HG03469 (cell line): ENCODE measurements at regions not wholly inside any gene's neighbourhood (a gene's known extent, or its start where the extent isn't known, plus 50 kb on each side); places are given as distances from the start of the nearest gene placed in this dataset.
"Not testable (repeated sequence)": the region's sequence is repeated elsewhere in the genome, so short reads cannot be mapped to it uniquely, and the experiment has no call there.

Experiments used
- ATAC-seq: cut with Tn5 transposase; IDR thresholded peaks from one replicate; pipeline ENCODE4 v1.9.1; 2021; ENCODE audit warnings: mild to moderate bottlenecking, moderate library complexity, moderate number of reproducible peaks; ENCODE audit not compliant: unreplicated experiment

- no peak for ATAC-seq
Observed at GRCh38 chr11:25742800-25743199, 589.1 kb upstream of the ANO3 start.

DNA sequence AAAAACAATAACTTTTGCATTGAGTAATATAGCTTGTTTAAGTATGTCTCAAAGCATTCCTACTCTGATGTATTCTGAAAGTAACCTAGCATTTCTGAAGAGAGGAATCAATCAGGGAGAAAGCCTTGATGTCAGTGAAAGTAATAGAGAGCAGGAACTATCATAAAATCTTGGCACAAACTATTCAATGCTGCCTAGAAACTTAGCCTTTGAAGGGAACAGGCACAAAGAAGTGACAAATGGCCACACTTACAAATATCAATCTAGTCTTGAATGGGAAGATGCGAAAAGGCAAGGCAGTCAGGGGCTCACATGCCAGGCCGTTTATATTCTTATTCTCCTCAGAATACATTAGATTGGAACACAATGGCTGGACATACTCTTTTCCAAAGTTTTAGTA is 576.5 kb upstream of the ANO3 start:
- ATAC-seq = no peak

DNA sequence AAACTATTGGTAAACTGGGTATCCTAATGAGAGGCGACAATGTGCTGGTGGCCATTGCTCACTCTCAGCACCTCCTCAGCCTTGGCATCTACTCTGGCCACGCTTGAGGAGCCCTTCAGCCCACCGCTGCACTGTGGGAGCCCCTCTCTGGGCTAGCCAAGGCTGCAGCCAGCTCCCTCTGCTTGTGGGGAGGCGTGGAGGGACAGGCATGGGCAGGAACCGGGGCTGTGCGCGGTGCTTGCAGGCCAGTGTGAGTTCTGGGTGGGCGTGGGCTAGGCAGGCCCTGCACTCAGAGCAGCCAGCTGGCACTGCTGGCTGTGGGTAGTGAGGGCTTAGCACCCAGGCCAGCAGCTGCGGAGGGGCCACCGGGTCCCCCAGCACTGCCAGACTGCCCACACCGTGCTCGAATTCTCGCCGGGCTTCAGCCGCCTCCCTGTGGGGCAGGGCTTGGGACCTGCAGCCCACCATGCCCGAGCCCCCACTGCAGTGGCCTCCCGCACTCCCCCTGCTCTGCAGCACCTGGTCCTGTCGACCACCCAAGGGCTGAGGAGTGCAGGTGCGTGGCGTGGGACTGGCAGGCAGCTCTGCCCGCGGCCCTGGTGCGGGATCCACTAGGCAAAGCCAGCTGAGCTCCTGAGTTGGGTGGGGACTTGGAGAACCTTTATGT is 575.9 kb upstream of the ANO3 start:
- ATAC-seq = no peak

DNA sequence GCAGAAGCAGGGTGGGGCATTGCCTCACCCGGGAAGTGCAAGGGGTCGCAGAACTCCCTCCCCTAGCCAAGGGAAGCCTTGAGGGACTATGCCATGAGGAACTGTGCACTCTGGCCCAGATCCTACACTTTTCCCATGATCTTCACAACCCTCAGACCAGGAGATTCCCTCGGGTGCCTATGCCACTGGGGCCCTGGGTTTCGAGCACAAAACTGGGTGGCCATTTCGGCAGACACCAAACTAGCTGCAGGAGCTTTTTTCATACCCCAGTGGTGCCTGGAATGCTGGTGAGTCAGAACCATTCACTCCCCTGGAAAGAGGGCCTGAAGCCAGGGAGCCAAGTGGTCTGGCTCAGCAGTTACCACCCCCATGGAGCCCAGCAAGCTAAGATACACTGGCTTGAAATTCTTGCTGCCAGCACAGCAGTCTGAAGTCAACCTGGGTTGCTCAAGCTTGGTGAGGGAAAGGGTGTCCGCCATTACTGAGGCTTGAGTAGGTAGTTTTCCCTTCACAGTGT is 573.7 kb upstream of the ANO3 start:
- no peak for ATAC-seq

GRCh38 chr11:25766332-25767015 is 565.5 kb upstream of the ANO3 start:
- no peak for ATAC-seq

DNA sequence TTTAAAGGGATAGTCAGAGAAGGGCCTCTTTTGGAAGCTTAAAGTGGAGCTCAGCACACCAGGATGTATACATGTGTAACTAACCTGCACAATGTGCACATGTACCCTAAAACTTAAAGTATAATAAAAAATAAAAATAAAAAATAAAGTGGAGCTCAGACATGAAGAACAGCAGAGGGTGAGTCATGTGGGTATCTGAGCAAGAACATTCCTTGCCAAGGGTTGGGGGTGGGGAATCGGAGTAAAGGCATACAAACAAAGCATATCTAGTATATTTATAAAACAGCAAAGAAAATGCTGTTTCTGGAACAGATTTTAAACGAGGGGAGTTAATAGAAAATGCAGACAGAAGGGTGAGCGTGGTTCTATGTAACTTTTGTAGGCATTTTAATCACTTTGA is 562.6 kb upstream of the ANO3 start:
- no peak for ATAC-seq

DNA sequence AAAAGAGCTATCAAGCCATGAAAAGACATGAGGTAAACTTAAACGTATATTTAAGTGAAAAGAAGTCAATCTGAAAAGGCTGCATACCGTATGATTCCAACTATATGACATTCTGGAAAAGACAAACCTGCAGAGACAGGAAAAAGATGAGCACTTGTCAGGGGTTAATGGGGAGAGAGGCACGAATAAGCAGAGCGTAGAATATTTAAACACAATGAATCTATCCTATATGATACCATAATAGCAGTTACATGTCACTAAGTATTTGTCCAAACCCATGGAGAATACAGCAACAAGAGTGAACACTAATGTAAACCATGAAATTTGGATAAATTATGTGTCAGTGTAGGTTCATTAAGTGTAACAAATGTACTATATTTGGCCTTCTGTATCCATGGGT is 560.3 kb upstream of the ANO3 start:
- no peak for ATAC-seq

DNA sequence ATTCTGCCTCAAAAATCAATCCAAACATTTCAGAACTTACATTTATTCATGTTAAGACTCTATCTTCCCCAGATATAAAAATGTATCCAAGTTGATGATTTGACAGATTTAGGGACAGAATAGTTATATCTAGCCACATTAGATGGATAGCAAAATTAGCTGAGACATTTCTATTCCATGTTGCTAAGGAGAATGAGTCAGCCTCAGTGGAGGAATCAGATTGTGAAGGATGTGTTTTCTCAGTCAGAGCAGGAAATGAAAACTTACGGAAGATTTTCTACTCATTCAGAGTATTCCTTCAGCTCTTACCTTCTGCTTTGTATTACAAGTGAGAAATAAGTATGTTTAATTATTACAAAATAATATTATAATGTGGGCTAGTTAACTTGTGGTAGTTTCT is 556.3 kb upstream of the ANO3 start:
- no peak for ATAC-seq

GRCh38 chr11:25776238-25776637 is 555.7 kb upstream of the ANO3 start:
- ATAC-seq = no peak

GRCh38 chr11:25777343-25777742 is 554.6 kb upstream of the ANO3 start:
- no peak for ATAC-seq

DNA sequence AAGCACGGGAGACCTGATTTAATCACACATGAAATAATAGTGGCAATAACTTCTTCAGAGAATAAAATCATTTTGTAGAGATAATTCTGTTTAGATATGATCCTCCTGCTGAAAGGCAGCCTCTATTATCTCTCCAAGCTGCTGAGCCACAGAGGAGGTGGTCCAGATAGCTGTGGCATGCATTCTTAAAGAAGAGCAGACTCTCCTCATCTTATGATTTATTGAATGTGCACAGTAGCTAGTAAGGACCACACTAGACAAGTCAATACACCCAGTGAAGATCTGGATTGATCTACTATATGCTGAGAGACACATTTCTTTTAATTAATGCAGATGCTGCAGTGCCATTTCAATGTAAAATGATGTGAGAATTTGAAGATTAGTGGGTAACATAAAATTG is 552.9 kb upstream of the ANO3 start:
- no peak for ATAC-seq

- ATAC-seq = no peak
Observed at GRCh38 chr11:25787416-25787815, 544.5 kb upstream of the ANO3 start.

DNA sequence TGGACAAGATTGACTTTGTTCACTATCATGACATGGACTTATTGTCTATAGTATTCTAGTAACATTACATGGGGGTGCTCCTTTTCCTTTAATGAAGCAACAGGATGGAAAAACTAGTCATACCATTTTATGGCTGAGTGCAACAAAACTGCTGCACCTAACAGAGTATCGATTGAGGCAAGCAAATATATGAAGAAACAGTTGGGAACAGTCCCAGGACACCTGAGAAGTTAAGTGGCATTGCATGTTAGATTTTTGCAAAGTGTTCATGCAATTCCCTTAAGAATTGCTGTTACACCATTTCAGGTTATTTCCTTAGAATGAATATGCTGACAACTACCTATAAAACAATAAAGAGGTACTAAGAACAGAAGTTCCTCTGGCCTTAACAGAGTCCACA is 541.5 kb upstream of the ANO3 start:
- ATAC-seq = no peak

- no peak for ATAC-seq
Observed at GRCh38 chr11:25793637-25794036, 538.3 kb upstream of the ANO3 start.

GRCh38 chr11:25794804-25795203 is 537.1 kb upstream of the ANO3 start:
- ATAC-seq = no peak

- no peak for ATAC-seq
Observed at GRCh38 chr11:25816411-25816810, 515.5 kb upstream of the ANO3 start.

DNA sequence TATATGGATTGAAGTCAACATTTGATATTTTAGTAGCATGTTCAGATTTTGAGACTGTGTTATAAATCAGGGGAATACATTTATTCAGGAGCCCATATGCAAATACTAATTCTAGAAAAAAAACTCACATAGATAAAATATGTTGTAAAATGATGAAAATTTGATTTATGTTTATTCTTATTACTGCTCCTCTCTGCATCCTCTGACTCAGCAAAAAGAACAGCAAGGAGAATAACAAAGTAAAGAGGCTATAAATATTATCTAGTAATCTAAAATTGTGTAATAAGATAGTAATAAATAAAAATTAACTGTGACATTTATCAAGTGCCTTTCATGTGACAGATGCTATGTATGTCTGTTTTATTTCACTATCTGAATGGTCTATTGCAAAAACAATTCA is 507.2 kb upstream of the ANO3 start:
- ATAC-seq = no peak

GRCh38 chr11:25831485-25831884 is 500.4 kb upstream of the ANO3 start:
- ATAC-seq = not testable (repeated sequence)

DNA sequence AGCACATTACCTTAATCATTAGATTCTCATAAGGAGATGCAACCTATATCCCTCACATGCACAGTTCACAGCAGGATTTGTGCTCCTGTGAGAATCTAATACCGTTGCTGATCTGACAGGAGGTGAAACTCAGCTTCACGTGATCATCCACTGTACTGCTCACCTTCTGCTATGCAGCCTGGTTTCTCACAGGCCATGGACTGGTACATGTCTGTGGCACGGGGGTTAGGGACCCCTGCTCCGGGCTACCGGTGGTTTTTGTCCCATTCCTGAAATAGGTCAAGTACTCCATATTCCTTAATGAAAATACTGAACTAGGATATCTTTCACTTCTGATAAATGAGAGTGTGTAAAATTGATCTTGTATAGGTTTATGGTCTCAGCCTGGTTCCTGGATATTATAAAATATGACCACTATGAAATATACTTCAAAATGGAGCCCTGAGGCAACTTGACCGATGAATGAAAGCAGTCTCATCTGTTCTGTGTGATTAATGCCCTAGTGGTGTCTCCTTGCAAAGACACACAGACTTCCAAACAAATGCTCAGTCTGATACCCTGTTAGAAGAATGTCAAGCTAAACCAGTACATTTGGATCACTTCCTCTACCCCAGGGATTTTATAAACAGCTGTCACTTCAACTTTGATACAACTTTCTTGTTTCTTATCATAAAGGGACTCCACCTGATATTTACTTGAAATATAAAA is 492.9 kb upstream of the ANO3 start:
- ATAC-seq = no peak

DNA sequence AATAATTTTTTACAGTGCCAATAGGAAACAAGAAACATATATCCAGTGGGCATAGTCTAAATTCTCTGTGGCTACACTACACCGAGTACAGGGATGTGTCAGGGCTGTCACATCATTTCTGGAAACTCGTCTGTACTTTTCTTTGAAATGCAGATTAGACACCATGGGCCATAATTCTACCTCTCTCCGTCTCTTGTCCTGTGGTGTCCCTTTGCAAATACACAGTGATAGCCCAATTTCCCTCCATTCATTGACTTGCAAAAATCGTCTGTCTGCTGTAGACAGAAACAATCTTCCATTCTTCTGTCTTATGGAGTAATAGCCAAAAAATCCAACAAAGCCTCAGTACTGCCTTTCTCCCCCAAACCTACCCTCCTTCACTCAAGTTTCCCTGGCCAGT is 487.1 kb upstream of the ANO3 start:
- no peak for ATAC-seq

- no peak for ATAC-seq
Observed at GRCh38 chr11:25855916-25856315, 476.0 kb upstream of the ANO3 start.

DNA sequence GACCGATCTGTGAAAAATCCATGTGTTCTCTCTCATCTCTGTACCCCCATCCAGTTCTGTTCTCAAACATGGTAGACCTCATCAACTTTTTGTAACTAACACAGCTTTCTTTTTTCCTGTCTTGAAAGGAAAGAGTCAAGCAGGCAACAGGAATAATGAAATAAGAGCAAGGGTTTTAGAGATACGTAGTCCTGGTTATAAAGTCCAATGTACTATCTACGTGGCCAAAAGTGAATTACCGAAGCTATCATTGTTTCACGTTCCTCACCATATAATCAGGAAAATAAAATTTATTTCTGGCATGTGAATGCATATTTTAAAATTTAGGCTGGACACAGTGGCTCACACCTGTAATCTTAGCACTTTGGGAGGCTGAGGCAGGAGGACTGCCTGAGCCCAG is 472.2 kb upstream of the ANO3 start:
- no peak for ATAC-seq
